HFF-Myc (cell line): ENCODE measurements at regions not wholly inside any gene's neighbourhood (a gene's known extent, or its start where the extent isn't known, plus 50 kb on each side); places are given as distances from the start of the nearest gene placed in this dataset.

Experiments used
- DNase-seq: peaks from one replicate; pipeline ENCODE4 v3.0.0-alpha.2; 2011; ENCODE audit warnings: low read depth; ENCODE audit errors: extremely low read depth
- H3K4me3 ChIP-seq: replicated peaks from 2 replicates; pipeline ENCODE4 v1.5.1; 2011; ENCODE audit warnings: low read depth, mild to moderate bottlenecking, control low read depth, low read length
- CTCF ChIP-seq: IDR thresholded peaks from 2 replicates; pipeline ENCODE4 v1.5.1; 2012; ENCODE audit warnings: mild to moderate bottlenecking, low read depth, low read length, control low read depth; ENCODE audit errors: missing control alignments

DNA sequence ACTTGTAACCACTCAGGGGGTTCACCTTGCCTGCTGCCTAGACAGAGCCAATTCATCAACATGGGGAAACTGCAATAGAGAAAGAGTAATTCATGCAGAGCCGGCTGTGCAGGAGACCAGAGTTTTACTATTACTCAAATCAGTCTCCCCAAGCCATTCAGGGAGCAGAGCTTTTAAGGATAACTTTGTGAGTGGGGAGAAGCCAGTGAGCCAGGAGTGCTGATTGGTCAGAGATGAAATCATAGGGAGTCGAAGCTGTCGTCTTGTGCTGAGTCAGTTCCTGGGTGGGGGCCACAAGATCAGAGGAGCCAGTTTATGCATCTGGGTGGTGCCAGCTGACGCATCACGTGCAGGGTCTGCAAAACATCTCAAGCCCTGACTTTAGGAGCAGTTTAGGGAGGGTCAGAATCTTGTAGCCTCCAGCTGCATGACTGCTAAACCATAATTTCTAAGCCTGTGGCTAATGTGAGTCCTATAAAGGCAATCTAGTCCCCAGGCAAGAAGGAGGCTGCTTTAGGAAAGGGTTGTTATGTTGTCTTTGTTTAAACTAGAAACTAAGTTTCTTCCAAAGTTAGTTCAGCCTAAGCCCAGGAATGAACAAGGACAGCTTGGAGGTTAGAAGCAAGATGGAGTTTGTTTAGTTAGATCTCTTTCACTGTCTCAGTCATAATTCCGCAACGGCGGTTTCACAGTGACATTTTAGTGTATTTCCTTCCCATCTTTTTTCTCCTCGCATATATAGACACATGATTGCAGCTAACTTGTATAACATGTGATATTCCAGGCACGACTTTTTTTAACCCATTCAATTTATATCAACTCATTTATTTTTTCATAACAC, 68.9 kb upstream of the NCOR2 start:
- peak; percentile 56 for DNase-seq
- TF ChIP-seq CTCF = no peak
- H3K4me3 ChIP-seq = no peak overlapping the region

DNA sequence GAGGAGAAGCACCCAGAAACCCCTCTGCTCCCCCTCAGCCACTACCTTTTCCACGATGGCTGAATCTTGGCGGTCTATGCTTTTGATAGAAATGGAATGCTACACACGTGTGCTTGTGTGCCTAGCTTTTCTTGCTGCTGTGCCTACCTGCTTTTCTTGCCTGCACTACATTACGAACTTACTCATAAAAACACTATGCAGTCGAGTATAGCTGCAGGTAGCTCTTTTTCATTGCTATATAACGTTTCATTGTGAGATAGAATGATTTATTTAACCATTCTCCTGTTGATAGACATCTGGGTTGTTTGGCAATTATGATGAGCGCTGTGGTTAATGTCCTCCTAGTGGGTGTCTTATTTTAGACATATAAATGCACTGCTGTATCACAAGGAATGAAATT, 67.9 kb upstream of the NCOR2 start:
- no peak overlapping the region for H3K4me3 ChIP-seq
- DNase-seq = no peak
- no peak for TF ChIP-seq CTCF

DNA sequence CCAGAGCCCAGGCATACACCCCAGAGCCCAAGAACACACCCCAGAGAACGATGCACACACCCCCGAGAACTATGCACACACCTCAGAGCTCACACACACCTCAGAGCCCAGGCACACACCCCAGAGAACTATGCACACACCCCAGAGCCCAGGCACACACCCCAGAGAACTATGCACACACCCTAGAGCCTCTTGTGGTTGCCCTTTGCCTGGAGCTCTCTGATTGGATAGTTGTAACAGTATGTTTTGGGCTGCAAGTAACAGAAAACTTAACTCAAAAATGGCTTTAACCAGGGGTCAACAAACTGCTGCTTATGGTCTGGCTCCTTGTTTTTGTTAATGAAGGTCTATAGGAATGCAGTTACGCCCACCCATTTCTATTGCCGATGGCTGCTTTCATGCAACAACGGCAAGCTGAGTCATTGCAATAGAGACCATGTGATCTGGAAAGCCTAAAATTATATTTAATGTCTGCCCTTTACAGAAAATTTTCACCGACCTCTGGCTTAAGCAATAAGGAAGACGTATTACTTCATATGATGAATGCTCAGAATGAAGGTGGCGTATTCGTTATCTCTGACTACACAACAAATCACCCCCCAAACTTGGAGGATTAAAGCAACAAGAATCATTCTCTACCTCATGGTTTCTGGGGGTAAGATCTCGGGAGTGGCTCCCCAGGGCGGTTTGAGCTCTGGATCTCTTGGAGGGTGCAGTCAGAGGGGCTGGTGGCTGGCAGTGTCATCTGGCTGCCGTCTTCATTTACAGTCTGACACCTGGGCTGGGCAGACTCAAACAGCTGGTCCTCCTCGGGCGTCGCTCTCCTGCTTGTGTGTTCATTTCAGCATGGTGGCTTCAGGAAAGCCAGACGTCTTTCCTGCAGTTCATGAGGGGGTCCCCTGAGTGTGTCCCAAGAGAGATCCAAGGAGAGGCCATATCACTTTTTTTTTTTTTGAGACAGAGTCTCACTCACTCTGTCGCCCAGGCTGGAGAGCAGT, 66.3 kb upstream of the NCOR2 start:
- TF ChIP-seq CTCF = no peak
- DNase-seq = no peak
- no peak overlapping the region for H3K4me3 ChIP-seq

DNA sequence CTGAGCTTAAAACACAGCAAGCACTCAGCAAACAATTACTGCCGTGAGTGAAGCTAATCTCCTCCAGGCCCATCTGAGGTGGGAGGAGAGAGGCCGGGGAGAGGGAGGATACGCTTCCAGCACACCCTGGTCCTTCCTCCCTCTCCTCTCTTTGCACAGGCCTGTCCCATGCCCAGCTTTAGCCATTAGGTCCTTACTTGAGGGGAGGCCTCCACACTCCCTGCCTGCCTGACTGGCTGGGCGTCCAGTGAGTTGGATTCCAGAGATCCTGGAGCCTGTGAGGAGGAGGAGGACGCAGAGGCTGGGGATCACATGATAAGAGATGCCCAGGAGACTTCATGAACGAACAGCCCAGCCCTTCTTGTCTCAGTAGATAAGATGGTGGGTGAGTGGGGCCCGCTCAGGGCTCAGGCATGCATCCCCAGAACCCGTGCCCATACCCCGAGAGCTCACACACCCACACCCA, 65.1 kb upstream of the NCOR2 start:
- TF ChIP-seq CTCF = no peak
- no peak for DNase-seq
- no peak overlapping the region for H3K4me3 ChIP-seq

GRCh38 chr12:124631681-124632256, 64.4 kb upstream of the NCOR2 start:
- H3K4me3 ChIP-seq = no peak overlapping the region
- DNase-seq = no peak
- no peak for TF ChIP-seq CTCF

- no peak for TF ChIP-seq CTCF
- no peak overlapping the region for H3K4me3 ChIP-seq
- no peak for DNase-seq
Observed at GRCh38 chr12:124630791-124631313, 63.4 kb upstream of the NCOR2 start.
